Stimulated activated CD4-positive, alpha-beta T cell treated with anti-CD3 and anti-CD28 coated beads, TNF-alpha, amount 100 ng/mL, for 24 hours (primary cell): ENCODE measurements at regions not wholly inside any gene's neighbourhood (a gene's known extent, or its start where the extent isn't known, plus 50 kb on each side); places are given as distances from the start of the nearest gene placed in this dataset.

Source experiments
- DNase-seq, 3 experiments: peaks; one replicate each; pipeline ENCODE4 v3.0.0-alpha.2; 2020; ENCODE audit warnings: low read depth in 3 of 3

DNA sequence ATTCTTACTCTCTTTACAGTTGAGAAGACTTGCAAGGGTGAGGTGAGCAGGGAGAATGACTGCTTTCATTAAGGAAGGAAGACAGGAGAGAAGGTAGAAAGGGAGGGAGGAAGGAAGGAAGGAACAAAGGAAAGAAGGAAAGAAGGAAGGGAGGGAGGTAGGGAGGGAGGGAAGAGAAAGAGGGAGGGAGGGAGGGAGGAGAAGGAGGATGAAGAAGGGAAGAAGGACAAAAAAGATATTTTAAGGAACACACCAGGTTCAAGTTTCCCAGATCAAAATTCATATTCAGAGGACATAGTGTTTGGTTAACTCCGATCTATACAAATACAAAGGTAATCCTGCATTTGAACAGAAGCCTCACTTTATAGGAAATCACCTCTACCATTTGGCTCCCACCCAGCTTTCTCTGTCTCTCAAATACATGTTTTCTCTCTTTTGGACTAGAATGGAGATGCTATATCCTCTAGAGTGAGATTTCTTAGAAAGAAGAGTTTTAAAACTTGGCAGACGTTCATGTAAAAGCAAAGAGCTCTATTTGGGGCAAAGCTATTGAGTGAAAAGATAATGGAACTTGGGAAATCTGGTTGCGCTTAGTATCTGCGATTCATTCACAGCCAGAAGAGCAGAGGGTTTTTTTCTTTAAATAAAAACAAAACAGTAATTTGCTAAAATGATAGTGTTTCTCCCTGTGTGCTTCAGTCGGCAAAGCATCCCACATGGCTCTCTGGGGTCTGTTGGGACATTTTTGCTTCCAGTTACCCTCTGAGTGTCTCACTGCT lies 261.9 kb upstream of the LYZL1 start:
- no peak for DNase-seq

DNA sequence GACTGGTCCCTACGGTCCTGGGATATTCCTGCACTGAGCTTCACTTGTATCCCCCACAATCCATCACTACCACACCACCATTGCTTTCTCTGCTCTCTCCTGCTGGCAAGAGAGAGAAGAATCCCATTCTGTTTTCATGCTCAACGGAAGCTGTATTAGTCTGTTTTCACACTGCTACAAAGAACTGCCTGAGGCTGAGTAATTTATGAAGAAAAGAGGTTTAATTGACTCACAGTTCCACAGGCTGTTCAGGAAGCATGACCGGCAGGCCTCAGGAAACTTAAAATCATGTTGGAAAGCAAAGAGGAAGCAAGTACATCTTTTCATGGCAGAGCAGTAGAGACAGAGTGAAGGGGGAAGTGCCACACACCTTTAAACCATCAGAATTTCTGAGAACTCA lies 260.4 kb upstream of the LYZL1 start:
- no peak for DNase-seq

DNA sequence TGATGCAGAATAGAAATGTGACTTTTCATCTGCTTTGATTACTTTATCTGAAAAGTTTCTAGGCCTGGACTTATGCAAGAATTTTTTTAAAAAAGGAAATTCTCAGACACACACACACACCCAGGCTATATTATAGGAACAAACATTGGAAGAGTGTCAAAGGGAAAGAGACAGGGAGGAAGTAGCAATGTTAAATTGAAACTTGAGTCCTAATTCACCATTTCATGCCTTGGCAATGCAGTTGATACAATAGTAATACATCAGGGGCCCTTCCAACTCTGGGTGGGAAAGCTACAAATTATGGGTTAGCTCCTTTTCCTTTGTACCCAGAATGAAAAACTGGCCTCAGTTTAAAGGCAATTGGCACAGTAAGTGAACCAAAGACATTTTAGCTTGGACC lies 258.0 kb upstream of the LYZL1 start:
- DNase-seq: no peak

DNA sequence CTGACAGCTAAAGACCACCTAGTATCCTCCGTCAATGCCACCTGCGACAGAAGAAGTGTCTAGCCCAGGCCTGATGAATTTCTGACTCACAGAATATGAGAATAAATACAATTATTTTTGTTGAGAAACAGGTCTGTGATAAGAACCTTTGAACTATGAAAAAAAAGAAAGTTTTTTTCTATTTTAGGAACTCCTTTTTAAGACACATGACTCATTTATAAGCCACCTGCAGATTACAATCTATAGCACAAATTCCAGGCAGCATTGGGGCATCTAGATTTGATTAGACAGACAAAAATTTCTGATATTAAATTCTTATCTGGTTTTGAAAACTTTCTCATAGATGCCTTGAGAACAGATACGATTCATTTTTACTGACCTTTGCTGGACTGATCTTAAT lies 256.7 kb upstream of the LYZL1 start:
- no peak for DNase-seq

DNA sequence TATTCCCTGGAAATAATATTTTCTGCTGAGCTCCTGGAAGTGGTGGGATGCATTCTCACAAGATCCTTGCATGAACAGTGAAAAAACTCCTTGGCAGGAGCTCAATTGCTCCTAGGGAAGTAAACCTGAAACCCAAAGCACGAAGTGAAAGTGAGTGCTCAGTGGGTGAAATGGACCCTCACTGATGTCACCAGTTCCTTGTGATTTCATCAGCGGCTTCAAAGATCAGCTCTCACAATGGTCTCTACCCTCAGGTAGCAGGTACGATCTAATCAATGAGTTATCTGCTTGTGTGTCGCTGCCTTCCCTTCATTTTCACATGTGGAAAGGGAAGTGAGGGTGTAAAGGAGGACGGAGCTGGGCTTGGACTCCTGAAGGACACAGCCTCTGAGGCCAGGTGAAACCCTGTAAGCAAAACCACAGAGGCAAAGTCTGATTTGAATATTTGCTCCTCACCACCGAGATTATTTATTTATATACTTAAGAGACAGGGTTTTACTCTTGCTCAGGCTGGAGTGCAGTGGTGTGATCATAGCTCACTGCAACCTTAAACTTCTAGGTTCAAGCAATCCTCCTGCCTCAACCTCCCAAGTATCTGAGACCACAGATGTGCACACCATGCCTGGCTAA lies 255.4 kb upstream of the LYZL1 start:
- DNase-seq: no peak

DNA sequence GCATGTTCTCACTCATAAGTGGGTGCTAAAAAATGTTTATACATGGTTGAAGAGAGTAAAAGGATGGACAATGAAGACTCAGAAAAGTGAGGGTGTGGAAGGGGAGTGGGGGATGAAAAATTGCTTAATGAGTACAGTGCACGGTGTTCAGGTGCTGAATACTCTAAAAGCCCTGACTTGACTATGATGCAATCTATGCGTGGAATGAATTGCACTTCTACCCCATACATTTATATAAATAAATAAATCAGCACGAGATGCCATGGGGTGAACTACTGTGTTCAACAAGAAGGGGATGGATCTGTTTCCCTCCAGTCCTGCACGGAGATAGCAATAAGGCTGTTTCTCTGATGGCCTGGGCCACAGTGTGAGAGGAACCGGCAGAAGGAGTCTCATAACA lies 254.3 kb upstream of the LYZL1 start:
- DNase-seq: no peak

DNA sequence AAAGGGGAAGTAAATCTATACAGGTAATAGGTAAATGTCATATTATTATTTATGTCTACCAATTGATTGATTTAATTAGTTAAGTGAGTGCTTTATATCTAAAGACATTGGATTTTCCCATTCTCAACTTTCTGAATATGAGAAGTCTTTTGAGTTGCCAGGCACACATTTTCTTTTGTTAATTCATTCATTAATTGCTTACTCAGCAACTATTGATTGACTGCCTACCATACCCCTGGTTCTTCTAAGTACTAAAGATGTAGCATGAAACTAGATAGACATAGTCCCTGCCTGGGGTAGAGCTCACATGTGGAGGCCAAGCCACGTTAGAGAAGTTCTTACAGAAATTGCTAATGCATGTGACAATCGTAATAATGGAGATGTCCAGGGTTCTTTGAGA lies 253.1 kb upstream of the LYZL1 start:
- DNase-seq: no peak

DNA sequence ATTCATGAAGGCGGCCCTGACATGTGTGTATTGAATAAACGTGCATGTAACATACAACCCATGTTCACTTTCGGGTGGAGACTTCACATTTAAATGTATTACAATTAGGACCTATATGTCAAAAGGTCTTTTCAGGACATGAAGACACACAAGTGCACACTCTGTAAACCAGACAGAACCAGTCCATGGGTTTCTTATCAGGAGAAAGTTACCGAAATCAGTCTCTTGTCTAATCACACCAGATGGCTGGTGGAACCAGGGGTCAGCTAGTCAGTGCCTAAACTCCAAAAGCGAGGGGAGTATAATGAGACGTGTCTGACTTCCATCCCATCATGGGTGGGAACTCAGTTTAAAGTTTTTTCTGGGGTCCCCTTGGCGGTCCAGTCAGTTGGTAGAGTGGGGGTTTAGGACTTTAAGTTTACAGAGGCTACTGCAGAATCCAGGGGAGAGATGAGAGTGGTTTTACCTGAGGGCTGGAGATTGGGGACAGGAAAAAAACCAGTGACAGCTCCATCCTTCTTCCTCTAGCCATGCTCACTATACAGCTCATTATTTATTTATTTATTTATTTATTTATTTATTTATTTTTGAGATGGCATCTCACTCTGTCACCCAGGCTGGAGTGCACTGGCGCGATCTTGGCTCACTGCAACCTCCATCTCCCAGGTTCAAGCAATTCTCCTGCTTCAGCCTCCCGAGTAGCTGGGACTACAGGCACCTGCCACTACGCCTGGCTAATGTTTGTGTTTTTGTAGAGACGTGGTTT lies 251.3 kb upstream of the LYZL1 start:
- no peak for DNase-seq

DNA sequence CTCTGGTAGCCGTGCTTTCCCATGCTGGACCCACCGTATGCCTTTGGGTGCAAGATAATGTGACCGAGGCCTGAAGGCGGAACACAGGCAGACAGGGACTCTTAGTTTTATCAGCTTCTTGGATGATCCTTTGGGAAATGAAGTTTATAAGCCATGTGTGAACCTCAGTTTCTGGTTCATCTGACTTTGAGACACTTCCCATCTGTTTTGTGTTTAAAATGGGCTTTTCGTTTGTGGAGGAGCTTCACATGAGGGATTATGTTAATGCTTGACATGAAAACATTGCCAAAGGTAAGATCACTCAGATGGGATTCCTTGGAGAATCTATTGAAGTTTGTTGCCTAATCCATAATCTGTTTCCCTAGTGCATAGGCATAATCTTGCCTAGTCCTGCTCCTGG lies 249.8 kb upstream of the LYZL1 start:
- no peak for DNase-seq

DNA sequence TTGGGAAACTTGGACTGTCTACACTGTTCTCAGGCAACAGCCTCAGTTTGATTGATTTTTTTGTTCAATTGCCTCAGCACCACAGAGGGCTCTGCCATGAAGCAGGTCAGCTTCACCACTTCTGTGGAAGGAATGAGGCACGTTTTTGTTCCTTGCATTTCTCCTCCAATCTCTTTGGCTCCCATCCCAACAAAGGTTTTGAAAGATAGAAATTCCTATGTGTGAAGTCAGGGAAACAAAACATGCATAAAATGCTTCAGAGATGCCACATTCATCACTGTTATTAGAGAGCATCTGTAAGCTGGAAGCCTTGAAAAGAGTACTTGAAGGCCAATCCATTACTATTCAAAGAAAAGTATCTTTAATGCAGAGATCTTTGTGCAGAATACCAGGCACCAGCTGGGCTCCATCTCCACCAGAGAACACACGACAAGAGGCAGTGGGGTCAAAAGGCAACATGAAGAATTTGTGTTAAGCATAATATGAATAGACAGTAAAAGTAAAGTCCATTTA lies 249.1 kb upstream of the LYZL1 start:
- DNase-seq: no peak

DNA sequence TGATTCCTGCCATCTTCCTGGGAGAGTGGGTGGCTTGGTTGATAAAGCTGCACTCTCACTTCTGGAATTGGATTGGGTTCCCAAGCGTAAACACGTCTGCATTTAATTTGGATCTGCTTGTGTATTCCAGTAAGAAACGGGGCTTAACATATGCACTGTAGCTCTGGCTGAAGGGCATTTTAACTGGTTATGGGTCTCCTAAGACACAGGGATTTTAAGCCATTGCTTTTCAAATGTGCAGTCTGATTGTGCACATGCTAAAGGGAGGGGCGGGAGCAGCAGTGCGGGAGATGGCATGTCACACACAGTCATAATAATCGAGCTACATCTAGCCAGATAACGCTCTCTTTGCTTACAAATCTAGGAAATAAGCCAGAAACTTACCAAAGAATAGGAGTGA lies 247.3 kb upstream of the LYZL1 start:
- DNase-seq: no peak

DNA sequence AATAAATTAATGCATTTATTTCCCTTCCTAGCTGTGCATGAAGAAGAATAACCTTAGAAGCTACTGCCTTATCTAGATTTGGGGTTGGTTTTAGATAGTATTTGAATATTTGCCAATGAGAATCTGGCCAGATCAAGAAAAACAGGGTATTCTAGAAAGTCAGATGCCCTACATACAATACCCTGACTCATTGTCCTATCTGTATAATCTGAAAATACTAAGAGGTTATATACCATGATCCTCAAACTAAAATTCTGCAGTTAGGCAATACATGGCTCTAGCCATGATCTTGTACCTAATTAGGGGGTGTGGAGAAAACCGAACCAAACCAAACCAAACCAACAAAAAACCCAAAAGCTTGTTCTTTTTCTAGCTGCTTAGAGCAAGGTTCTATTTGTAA lies 240.4 kb upstream of the LYZL1 start:
- DNase-seq: no peak

DNA sequence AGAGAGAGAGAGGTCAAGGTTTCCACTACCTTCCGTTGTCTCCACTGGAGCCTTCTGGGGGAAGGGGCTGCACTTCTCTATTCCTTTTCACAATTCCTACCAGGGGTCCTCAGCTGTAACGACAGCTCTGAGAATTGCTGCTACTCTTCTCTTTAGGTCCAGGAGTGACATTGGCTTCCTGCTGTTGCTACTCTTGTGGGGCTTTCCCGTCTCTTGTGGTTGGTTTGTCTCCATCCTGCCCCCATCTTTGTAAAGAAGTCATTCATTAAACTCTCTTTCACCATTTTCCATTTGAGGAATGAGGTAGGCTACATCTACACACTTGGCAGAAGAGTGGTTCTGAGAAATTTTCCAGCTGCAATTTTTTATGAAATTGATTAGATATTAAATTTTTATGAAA lies 238.8 kb upstream of the LYZL1 start:
- DNase-seq: no peak

DNA sequence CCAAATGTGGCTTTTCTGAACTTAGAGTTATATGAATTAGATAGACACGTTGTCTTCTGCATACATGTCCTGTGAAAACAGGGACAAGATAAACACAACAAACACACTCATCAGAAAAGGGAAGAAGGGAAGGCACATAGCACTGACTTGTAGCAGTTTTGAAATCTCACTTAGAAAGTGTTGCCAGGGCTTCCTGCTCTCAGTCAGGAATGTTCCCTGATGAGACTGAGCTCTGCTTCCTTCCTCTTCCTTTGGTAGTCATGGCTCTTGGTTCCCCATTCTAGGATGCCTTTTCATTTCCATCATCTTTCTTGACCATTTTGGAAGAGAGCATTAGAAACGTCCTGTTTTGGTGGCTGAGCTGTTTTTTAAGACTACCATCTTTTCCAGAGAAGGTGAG lies 233.8 kb upstream of the LYZL1 start:
- DNase-seq: no peak

DNA sequence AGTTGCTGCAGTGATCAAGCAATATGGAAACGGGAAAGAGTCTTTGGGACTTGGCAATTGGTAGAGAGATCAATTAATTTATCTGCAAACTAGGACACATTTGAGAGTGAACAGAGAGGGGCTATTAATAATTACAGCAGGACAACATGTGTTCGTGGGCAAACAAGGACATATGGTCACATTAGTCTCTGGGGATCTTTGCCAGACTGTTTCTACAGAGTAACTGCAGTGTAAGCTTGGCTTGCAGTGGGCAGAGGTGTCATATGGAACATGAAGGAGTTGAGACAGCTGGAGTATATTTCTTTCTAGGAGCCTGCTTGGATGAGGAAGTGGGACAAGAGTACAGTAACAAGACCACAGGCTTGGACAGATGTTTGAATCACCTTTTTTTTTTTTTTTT lies 232.1 kb upstream of the LYZL1 start:
- no peak for DNase-seq

DNA sequence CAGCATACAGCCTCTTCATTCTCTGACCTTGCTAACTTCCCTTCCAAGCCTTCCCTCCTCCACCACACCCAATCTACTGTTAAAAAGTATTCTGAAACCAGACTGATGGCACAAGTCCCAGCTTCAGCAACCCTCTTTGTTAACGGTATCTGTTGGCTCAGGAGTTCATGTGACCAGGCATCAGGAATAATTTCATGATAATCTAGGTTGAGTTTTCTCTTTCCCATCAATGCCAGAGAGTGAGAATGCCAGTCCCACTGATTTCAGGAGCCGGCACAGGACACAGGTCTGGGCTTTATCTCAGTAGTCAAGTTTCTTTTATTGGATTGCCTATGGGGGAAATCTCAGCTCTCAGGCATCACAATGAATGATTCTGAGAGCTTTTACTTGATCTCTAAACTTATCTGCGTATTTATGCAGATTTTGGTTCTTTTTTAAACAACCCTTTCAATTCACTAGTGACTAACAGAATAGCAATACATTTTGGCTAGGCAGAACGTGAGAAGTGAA lies 231.0 kb upstream of the LYZL1 start:
- DNase-seq: no peak

DNA sequence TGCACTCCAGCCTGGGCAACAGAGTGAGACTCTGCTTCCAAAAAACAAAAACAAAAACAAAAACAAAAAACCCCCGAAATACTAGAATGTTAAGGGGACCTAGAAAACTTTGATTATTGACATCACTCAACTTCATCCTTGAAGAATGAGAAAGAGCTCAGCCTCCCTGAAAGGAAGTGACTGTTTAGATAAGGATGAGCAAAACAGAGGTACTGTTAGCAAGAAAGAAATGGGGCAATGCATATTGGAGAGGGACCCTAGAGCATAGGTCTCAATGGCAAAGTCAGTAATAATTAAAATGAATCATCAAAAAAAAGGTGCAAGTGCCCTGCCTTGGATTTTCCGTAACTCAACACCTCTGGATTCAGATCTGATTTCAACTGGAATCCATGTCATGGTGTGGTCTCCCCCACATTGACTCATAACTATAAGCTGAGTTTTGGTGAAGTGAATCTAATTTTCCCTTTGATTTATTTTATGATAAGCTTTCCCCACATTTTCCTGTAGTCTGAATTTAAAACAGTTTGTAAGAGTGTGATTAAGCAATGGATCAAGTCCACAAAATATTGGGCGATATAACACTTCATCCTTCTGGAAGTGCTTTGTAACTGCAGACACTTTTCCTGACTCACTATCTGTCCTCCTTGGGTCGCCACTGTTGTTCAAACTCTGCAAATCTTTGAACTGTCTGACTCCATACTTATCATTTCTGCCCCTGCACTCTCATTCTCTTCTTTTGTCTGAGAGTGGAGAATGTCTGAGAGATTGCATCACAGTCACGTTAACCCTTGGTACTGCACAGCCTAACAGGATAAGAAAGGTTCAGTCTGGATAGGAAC lies 224.8 kb upstream of the LYZL1 start:
- no peak for DNase-seq

DNA sequence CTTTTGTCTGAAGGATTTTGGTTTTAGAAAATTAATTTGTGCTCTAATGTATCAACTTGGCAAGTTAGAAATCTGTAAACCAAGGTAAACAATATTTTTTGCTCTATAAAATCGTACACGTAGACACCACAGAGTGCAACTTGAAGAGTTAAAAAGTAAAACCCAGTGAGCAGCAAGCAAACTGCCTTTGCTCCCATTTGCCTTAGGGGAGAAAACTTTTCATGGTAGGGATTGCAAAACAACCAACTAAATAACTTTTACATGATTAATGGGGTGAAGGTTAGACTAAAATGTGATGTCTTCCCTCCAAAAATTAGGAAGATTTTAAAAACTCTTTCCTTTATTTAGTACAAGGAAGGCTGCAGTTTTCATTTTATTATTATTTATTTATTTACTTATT lies 224.2 kb upstream of the LYZL1 start:
- DNase-seq: no peak

DNA sequence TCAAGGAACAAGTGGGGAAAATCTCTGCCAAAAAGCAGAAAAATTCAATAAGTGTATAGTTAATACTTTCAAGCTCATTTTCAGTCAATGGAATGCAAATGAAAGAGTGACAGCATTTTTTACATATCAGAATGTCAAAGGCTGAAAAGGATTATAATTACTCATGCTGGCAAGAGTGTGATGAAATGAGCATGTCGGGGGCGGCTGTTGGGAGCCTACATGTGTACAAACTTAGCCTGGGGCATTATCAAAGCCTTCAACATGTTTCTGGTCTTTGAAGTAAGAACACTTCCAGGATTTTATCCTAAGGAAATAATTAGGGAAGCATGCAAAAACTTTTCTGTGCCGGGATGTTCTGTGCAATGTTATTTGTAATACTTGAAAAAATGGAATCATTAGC lies 221.7 kb upstream of the LYZL1 start:
- DNase-seq: no peak

DNA sequence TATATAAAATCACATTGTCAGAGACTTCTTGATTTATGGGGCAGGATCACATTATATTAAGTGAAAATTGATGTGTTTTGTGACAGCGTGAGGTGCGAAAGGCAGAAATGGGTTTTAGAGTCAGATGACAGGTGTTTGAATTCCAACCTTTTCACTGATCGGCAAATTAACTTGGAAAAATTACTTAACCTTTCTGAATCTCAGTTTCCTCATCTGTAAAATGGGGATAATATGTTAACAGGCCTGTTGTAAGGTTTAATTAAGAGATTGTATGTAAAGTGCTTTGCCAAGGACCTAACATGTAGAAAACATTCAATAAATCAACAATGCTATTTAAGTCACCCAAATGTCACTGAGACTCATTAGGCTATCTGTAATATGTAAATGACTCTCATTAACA lies 221.2 kb upstream of the LYZL1 start:
- DNase-seq: no peak

DNA sequence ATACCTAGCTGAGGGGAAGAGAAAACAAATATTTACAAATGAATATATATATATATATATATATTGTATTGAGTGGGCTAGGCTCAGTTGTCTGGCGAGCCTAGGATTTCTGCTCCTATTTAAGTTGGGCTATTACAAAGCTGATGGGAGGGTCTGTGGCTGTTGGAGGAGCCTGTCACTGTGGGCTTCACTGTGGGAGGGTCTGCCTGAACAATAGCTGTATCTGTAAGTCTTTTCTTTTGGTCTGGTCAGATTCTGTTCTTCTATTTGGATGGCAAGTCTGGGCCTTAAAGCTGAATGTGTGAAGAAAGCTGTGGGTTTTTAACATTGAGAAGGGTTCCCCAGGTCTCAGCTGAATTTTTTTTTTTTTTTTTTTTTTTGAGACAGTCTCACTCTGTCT lies 220.6 kb upstream of the LYZL1 start:
- DNase-seq: no peak

DNA sequence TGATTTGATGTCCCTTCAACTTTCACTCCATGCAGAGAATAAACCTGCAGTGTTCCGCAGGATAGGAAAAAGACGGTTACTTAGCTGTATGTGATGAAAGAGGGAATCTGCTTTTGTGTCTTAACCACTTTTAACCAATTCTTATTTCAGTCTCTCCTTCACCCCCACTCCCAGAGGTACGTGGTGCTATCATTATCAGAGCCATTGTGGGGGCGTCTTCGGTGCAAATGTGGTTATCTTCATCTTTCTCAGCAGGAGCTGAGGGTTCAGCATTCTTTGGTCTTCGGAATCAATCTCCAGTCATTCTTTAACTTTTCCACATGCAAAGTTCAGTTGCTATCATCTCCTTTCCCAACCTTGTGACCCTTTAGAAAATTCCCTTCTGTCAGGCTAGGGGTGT lies 219.9 kb upstream of the LYZL1 start:
- no peak for DNase-seq
